Fibroblast of skin of abdomen (primary cell): ENCODE measurements at regions not wholly inside any gene's neighbourhood (a gene's known extent, or its start where the extent isn't known, plus 50 kb on each side); places are given as distances from the start of the nearest gene placed in this dataset.

Experiments used
- DNase-seq: peaks from one replicate; pipeline ENCODE4 v3.0.0-alpha.2; 2013

DNA sequence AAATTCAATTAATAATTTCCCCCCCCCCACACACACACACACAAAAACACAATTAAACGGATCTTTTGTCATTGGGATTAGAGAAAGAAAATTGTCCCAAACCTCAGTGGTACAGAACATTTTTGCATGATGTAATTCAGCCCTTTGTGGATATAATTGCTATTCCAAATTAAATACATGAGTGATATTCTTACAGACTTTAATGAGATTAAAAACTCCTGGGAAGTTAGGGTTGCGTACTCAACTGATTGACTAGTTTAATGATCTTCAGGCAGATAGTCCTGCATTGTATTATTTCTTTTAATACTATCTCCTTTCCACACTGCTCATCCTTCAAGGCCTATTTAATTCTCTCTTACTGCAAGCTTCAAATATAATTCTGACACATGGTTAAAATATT lies 711.8 kb upstream of the LRFN5 start:
- DNase-seq, result no peak

DNA sequence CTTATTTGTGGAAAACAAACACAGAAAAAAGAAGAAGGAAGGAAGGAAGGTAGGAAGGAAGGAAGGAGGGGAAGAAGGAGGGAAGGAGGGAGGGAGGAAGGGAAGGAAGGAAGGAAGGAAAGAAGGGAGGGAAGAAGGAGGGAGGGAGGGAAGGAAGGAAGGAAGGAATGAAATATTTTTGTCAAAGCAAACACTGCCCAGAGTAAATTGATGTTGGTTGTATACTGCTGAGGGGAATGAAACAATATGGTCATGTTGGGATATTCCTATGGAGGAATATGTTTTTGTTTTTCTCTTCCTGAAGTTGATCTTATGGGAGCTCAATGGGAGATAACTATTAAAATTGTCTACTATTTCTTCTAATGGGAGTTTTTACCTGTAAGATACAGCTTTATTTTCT lies 717.5 kb upstream of the LRFN5 start:
- no peak for DNase-seq

DNA sequence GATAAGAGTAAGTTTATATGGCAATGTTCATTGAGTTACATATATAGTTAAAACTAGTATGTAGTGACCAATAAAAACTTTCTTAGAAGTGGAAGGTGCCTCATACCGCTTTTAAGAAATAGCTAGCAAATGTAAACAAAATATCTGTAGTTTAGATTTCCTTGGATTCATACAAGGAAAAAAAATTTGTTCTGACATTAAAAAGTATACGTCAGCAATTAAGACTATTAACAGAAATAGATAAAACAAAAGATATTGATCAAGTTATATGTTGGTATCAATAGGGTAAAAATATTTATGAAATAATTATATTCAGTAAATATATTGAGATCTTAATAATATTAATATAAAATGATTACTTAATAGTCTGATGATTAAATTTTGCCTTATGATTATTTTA lies 718.8 kb upstream of the LRFN5 start:
- DNase-seq, result no peak

DNA sequence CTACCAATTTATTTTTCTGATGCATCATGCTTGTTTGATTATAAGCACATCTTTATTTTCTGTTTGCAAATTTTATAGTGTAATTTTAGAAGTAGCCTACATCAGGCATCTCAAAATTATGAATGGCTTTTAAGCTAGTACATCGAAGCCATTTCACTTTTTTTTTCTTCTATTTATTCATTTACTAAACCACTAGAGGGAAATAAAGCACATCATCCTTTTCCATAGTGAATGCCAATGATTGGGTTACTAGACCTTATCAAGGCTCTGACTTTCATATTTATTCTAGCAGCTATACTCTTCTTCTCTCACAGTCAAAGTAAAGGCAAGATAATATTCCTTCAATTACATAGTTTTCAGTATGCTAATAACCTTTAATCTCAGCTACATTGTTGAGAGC lies 736.4 kb upstream of the LRFN5 start:
- no peak for DNase-seq

DNA sequence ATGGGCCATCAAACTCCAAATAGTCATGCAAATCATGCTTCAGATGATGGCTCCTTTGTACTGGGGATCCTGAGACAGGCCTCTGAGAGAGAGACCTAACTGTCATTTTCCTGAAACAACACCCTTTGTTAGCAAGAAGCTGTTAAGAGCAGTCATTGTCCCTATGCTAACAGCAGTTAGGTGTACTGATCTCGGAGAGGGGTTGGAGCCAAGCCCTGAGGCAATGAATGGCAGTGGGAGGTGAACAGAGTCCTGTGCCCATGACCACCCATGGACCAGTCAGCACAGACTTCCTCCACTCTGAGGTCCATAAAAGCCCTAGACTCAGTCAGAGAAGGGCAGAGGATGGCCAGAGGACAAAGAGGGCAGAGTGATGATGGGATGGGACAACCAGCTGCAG lies 747.6 kb upstream of the LRFN5 start:
- no peak for DNase-seq

DNA sequence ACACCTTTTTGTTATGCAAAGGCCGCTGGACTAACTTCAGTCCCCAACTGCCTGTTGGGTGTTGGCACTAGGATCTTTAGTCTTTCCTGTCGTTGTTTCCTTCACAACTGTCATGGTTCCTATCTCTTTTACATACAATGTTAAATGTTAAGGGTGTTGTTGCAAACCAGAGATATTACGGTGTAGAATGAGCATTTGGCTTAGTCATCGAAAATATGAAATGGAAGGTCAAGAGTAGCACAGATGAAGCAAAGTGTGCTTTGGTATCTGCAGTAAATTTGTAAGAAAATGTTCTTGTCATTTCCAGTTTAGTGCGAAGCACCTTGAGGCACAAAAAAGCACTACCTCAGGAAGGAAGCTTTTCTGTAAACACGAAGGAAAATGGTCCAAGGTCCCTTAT lies 751.3 kb upstream of the LRFN5 start:
- no peak for DNase-seq

DNA sequence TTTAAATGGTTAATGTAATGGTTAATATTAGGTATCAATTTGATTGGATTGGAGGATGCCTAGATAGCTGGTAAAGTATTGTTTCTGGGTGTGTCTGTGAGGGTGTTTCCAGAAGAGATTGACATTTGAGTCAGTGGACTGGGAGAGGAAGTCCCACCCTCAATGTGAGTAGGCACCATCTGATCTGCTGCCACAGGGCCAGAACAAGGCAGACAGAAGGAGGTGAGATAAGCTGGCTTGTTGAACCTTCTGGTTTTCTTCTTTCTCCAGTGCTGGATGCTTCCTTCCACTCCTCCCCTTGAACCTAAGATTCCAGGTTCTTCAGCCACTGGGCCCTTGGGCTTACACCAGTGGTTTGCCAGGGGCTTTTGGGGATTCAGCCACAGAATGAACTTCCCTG lies 756.5 kb upstream of the LRFN5 start:
- no peak for DNase-seq

DNA sequence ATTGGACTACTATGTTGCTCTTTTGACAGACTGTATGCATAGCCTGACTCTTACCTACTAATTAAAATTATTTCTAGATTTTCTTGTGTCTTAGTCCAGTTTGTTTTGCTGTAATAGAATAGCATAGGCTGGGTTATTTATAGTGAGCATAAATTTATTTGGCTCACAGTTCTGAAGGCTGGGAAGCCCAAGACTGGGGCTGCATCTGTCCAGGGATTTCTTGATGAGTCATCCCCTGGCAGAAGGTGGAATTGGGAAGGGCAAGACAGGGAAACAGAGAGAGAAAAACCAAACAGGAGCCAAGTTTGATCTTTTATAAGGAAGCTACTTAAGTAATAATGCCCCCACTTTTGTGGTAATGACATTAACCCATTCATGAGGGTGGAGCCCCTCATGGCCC lies 759.2 kb upstream of the LRFN5 start:
- DNase-seq, result no peak

DNA sequence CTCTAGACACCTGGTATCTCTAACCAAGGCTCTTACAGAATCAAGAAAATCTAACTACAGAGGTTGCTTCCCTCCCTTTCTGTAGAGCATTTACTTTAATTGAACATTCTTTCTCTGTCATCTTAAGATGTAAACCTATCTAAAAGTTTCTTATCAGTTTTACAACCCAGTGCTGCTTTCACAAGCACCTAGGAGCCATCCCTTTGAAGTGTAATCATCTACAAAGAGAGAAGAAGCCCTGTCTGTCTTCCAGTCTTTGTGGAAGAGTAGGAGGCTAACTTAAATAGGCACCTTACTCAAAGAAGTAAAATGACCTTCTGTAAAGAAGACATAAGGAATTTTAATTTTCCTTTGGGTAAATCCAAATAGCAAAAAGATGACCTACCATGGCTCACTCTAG lies 763.9 kb upstream of the LRFN5 start:
- DNase-seq, result no peak

DNA sequence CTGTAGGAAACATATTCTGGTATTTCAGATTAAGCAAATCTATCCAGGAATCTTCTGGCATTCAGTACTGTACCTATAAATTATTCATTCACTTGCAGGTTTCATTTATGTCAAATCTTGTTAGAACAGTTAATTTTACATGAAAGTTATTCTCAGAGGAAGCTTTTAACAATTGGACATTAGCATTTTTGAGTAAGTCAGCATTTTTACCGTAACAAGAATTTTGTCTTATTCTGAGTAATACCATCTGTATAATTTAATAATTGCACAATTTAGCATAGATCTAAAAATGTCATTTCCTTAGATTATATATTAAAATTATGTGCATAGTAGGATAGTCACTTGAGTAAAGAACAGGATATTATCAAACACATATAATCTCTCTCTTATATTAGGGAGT lies 764.8 kb upstream of the LRFN5 start:
- DNase-seq, result no peak

DNA sequence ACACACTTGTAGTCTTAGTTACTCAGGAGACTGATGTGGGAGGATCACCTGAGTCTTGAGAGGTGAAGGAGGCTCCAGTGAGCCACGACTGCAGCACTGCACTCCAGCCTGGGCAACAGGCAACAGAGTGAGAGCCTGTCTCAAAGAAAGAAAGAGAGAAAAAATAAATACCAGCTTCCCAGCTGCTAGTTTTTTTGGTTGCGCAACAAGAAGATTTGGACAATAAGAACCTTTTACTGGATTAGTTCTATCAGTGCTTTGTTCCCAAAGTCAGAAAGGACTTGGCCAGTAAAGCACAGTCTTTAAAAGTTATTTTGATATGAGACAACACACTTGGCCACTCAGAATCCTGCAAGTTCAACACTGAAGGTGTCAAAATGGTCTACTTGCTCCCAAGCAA lies 768.1 kb upstream of the LRFN5 start:
- no peak for DNase-seq

DNA sequence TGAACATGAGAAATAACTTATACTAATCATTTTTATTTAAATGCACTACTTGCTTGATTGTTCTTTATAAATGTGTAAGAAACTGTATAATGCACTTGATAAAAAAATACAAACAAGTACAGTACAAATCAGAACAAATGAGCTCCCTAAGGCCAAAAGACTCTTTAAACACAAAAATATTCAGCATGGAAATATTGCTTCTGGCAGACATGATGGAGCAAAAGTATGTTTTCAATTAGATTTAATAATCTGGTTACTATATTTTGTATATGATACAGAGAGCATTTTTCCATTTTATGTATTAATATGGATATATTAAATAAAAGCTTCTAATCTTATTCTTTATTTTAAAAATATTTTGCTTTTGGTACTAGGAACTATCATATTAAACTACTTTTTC lies 800.2 kb upstream of the LRFN5 start:
- DNase-seq, result no peak

DNA sequence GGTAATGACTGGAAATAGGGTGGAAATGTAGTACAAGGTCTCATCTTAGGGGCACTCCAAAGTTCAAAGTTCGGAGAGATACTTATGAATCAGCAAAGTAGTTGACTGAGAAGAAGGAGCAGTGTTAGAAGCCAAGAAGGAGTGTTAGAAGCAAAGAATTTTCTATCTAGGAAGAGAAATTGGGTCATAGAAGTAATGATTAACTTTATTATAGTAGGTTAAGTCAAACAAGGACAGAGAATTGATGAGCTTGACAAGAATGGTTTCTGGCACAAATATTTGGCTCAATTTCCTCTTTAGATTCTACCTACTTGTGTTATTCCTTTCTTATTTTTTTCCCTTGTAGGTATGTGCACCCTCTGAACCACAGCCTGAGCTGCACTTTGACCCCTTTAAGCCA lies 810.5 kb upstream of the LRFN5 start:
- DNase-seq, result no peak

DNA sequence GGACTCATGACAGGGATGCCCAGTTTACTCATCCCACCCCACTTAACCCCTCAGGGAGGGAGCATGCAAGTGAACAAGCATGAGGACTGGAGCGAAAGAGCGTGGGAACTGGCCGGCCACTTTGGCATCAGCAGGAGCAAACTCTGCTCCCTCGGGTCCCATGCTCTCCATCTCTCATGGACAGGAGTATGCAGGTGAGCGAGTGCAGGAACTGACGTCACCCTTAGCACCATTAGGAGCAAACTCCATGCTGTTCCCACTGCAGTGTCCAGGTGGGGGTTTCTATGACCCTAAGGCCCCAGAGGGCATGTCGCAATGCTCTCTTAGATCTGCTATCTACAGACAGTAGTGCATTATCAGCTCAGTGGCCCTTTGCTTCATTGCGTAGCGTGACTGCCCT lies 821.8 kb upstream of the LRFN5 start:
- no peak for DNase-seq

DNA sequence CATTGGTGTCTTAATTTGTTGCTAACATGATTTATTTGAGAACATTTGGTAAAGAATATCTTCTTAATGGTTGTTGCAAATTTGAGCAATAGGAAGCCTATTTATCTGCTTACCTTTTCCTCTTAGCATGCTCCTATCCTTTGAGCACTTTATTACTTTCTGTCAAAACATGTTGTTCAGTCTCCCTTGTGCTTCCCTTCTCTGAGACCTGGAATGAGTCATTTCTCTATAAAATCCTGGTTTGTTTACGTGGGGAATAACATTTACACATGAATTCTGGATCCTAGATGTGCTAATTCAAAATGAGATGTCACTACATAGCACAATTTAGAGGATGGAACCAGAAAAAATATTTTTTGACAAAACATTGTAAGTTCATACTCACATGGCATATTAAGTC lies 844.0 kb upstream of the LRFN5 start:
- DNase-seq, result no peak

DNA sequence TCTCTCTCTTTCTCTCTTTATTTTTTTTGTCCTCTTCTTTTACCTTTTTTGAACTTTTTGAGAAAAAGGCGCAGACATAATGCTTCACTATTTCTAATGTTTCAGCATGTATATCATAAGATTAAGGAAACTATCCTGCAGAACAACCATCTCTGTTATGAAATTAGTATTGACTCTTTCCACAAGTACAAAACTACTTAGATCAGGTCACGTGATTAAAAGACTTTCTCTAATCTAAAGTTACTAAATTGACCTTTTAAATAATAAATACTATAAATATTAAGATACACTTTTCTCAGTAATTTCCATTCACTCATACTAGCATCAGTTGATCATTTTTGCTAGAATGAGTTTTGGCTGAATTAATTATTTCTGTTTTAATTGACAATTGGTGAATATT lies 844.5 kb upstream of the LRFN5 start:
- DNase-seq, result no peak

DNA sequence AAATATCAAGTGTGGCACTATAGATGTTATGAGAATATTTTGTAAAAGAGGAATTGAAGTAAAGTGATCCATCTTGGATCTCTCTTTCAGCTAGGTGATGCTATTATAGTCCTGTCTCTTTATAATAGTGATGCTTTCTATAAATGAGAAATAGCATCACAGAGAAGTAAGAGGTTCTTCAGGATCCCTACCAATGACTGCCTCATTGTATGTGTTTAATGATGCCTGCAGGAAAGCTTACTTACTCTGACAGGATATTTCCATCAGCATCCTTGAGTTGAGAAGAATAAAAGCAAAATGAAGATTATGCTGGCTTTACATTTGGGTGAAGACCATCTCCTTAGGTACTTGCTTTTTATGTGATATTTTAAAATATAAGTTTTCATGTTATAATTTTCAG lies 846.0 kb upstream of the LRFN5 start:
- no peak for DNase-seq

DNA sequence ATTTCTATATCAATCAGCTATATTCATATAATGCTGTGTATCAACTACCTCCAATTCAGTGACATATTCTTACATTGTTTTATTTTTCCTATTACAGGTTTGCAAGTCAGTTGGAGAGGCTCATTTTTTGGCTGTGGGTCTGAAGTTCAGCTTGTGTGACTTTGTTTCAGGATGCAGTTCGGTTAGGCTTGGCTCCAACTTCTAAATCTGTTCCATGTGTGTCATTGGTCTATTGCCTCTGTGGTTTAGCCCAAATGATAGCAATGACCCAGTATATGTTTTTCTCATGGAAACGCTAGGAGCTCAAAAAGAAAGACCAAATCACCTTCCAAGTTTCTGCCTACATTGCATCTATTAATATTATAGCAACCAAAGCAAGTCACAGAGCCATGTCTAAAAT lies 848.6 kb upstream of the LRFN5 start:
- no peak for DNase-seq

DNA sequence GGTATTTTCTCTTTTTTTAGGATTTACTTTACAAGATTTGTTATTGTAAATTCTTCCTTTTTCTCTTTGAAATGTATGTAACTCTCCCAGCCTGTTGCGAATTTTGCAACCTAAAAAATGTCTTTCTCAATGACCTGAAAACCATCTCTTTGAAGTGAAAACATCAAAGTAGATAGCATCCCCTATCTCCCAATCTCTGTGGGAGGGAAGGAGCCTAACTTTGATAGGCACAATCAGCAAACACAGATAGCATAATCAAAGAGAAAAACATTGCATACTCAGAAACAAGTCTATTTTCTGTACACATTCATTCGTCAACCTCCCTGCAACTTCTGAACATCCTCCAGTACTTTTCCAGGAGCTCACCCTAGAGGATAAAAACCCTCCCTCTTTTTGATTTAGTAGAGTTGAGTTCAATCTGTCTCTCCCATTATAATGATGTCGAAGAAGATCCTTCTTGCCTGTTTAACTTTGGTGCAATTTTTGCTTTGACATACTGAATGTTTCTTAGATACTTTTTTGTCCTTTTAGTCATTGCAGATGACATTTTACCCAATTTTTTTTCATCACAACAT lies 849.2 kb upstream of the LRFN5 start:
- DNase-seq, result no peak

DNA sequence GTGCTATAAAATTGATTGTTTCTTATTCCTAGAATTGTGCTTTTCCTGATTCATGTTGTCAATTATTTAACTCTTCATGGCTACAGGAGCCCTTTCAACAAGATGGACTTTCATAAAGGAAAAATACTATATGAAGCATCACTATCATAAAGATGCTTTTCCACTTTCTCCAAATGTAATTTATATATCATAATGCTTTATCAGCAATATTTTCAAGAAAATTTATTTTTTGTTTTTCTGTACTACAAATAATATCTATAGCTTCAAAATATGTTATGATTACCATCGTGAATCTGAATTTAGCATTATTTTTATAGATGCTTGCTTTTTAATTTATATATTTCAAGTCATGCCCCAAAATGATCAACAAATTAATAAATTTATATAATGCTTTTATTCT lies 873.5 kb upstream of the LRFN5 start:
- DNase-seq, result no peak

DNA sequence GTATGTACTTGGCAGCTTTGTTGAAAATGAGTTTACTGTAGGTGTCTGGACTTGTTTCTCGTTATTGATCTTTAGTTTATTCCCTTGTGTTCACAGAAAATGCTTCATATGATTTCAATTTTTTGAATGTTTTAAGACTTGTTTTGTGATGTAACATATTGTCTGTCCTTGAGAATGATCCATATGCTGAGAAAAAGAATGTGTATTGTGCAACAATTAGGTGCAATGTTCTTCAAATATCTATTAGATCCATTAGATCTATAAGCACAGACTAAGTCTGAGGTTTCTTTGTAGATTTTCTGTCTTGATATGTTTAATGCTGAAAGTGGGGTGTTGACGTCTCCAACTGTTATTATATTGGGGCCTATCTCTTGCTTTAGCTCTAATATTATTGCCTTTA lies 879.6 kb upstream of the LRFN5 start:
- DNase-seq, result no peak

DNA sequence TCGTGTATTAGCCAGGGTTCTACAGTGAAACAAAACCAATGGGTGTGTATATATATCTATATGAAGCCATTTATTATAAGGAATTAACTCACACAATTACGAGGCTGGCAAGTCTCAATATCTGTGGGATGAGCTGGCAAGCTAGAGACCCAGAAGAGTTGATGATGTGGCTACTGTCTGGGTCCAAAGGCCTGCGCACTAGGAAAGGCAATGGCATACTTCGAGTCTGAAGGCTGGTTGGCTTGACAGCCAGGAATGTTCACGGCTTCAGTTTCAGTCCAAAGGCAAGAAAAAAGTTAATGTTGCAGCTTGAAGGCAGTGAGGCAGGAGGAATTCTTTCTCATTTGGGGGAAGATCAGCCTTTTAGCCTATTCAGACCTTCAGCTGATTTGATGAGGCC lies 893.3 kb upstream of the LRFN5 start:
- no peak for DNase-seq

DNA sequence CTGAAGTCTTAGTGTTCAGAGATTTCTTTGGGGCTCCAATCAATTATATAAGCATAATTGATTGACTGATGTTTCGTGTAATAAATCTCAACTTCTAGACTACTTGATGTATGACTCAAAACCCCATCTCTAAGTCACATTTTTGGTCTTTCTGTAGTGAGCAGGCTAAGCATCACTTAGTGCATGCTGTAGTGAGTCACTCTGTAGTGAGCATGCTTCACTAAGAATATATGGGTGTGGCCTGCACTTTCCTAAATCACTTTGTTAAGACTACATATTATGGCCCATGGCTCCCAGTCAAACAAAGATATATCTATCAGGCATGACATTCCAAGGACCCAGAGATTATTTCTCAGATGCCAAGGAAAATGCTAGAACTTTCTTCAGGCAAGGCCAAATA lies 909.4 kb upstream of the LRFN5 start:
- DNase-seq, result peak; percentile 80

DNA sequence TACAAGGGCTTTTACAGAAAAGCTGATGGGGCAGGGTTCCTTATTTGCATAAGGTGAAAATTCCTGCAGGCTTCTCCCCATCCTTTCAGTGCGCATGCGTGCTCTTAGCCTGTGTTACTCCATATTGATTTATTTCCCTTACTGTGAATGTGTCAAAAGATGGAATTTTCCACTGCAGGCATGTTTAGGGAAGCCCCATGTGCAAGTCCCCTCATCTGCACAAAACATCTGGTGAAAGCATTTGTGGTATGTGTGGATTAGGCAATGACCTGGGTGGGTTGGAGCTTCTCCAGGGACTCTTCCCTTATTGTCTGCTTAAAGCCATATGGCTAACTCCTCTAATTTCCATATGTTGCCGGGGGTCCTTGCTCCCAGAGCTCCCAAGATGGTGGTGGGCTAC lies 912.7 kb upstream of the LRFN5 start:
- peak; percentile 90 for DNase-seq

DNA sequence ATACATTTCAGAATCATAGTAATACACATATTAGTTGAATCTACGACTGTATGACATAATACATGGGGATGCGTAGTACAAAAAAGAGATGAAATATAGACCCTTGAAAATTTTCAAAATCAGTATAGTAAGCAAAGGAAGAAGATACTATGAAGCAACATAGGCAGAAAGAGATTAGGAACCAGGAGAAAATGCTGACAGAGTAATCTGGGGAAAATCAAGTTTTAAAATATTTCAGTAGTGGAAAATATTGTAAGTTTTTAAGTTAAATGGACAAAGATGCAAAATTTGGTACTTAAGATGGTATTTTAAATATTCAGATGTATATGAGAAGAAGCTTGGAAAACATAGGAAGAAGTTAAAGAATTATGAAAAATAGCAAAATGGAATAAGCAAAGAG lies 915.6 kb upstream of the LRFN5 start:
- no peak for DNase-seq

DNA sequence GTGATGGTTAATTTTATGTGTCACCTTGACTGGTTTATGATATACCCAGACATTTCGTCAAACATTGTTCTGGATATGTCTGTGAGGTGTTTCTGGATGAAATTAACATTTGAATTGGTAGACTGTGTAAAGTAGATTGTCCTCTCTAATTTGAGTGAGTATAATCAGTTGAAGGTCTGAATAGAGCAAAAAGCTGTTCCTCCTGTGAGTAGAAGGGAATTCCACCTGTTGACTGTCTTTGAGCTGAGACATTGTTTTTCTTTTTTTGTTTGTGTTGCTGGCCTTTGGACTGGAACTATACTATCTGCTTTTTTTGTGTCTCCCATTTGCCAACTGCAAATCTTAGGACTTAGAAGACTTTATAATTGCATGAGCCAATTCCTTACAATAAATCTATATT lies 920.9 kb upstream of the LRFN5 start:
- DNase-seq, result no peak
